HEK293 (cell line): ENCODE measurements at regions not wholly inside any gene's neighbourhood (a gene's known extent, or its start where the extent isn't known, plus 50 kb on each side); places are given as distances from the start of the nearest gene placed in this dataset.

Experiments used
- CTCF ChIA-PET: fragments of 350-600 bp; formaldehyde crosslinking; extraction: SDS; loops from one replicate; lab custom pipeline; 2021; ENCODE audit warnings: antibody characterized with exemption; lab: Yijun Ruan, JAX
- POLR2A ChIA-PET: fragments of 300-600 bp; formaldehyde crosslinking; extraction: SDS; loops from one replicate; lab custom pipeline; 2020; ENCODE audit warnings: antibody characterized with exemption, inconsistent platforms; lab: Yijun Ruan, JAX
- H3K27ac ChIP-seq: fragments of 200-500 bp; sonication (Bioruptor generic); 2 replicates; pipeline ENCODE4 v1.5.1; 2014; ENCODE audit warnings: low read depth, low read length, control low read depth, inconsistent platforms; ENCODE audit errors: extremely low read depth
- H3K36me3 ChIP-seq, 2 experiments: fragments of 200-500 bp in 1 of 2; sonication (Bioruptor generic) in 1 of 2; 1 replicate in 1 of 2; 2 replicates in 1 of 2; pipeline ENCODE4 v1.5.1; 2014 to 2017; ENCODE audit warnings: inconsistent platforms in 2 of 2, low read length in 2 of 2; ENCODE audit not compliant: control insufficient read depth in 2 of 2, insufficient read depth in 1 of 2
- H3K4me1 ChIP-seq: fragments of 200-500 bp; sonication (Bioruptor generic); 2 replicates; pipeline ENCODE4 v1.5.1; 2014; ENCODE audit warnings: mild to moderate bottlenecking, low read length, inconsistent platforms; ENCODE audit not compliant: control insufficient read depth, insufficient read depth
- H3K4me3 ChIP-seq: 2 replicates; pipeline ENCODE4 v1.5.1; 2011; ENCODE audit warnings: low read depth, mild to moderate bottlenecking, control low read depth, low read length, moderate library complexity
- H3K9me3 ChIP-seq: fragments of 200-500 bp; sonication (Bioruptor generic); 2 replicates; pipeline ENCODE4 v1.5.1; 2014; ENCODE audit warnings: low read depth, low read length, inconsistent platforms; ENCODE audit not compliant: control insufficient read depth, insufficient read depth
- INSM2 ChIP-seq: fragments of 450-650 bp; formaldehyde crosslinking; IDR thresholded peaks from 2 replicates; pipeline ENCODE4 v1.5.1; 2016; ENCODE audit warnings: missing biosample characterization, missing genetic modification characterization
- KLF9 ChIP-seq: fragments of 450-650 bp; formaldehyde crosslinking; IDR thresholded peaks from 2 replicates; pipeline ENCODE4 v1.5.1; 2016; ENCODE audit warnings: missing biosample characterization, missing genetic modification characterization, low read depth
- MYNN ChIP-seq: fragments of 450-650 bp; formaldehyde crosslinking; IDR thresholded peaks from 2 replicates; pipeline ENCODE4 v1.5.1; 2016; ENCODE audit warnings: missing biosample characterization, missing genetic modification characterization, borderline replicate concordance
- PBX3 ChIP-seq: sonication (generic); formaldehyde crosslinking; IDR thresholded peaks from 2 replicates; pipeline ENCODE4 v1.8.1; 2022; ENCODE audit warnings: mild to moderate bottlenecking, moderate library complexity, missing genetic modification reagents
- ZBTB26 ChIP-seq: fragments of 450-650 bp; formaldehyde crosslinking; optimal IDR thresholded peaks from 2 replicates; pipeline ENCODE3; 2016; ENCODE audit warnings: missing biosample characterization, mild to moderate bottlenecking, missing genetic modification characterization
- ZNF155 ChIP-seq: fragments of 450-650 bp; formaldehyde crosslinking; IDR thresholded peaks from 2 replicates; pipeline ENCODE4 v1.5.1; 2016; ENCODE audit warnings: missing biosample characterization, missing genetic modification characterization
- ZNF175 ChIP-seq: fragments of 450-650 bp; formaldehyde crosslinking; IDR thresholded peaks from 2 replicates; pipeline ENCODE4 v1.5.1; 2016; ENCODE audit warnings: missing biosample characterization, missing genetic modification characterization
- ZNF239 ChIP-seq: fragments of 450-650 bp; formaldehyde crosslinking; IDR thresholded peaks from 2 replicates; pipeline ENCODE4 v1.5.1; 2016; ENCODE audit warnings: missing biosample characterization, missing genetic modification characterization
- ZNF24 ChIP-seq: fragments of 450-650 bp; formaldehyde crosslinking; IDR thresholded peaks from 2 replicates; pipeline ENCODE4 v1.5.1; 2016; ENCODE audit warnings: missing biosample characterization, missing genetic modification characterization
- ZNF354C ChIP-seq: fragments of 450-650 bp; formaldehyde crosslinking; IDR thresholded peaks from 2 replicates; pipeline ENCODE4 v1.5.1; 2016; ENCODE audit warnings: missing biosample characterization, missing genetic modification characterization, low read depth, borderline replicate concordance
- ZNF518A ChIP-seq: fragments of 450-650 bp; formaldehyde crosslinking; conservative IDR thresholded peaks from 2 replicates; pipeline ENCODE4 v1.5.1; 2016; ENCODE audit warnings: low read depth, missing biosample characterization, missing genetic modification characterization
- ZNF549 ChIP-seq: fragments of 450-650 bp; IDR thresholded peaks from 2 replicates; pipeline ENCODE4 v1.5.1; 2018; ENCODE audit warnings: missing biosample characterization, missing genetic modification characterization, mild to moderate bottlenecking, inconsistent platforms, moderate library complexity
- ZNF558 ChIP-seq: fragments of 450-650 bp; formaldehyde crosslinking; IDR thresholded peaks from 2 replicates; pipeline ENCODE4 v1.5.1; 2016; ENCODE audit warnings: missing biosample characterization, missing genetic modification characterization
- ZNF624 ChIP-seq: fragments of 450-650 bp; formaldehyde crosslinking; IDR thresholded peaks from 2 replicates; pipeline ENCODE4 v1.5.1; 2017; ENCODE audit warnings: missing biosample characterization, missing genetic modification characterization
- ZNF747 ChIP-seq: fragments of 450-650 bp; formaldehyde crosslinking; IDR thresholded peaks from 2 replicates; pipeline ENCODE4 v1.5.1; 2016; ENCODE audit warnings: missing biosample characterization, missing genetic modification characterization
- ZNF792 ChIP-seq: fragments of 450-650 bp; formaldehyde crosslinking; IDR thresholded peaks from 2 replicates; pipeline ENCODE4 v1.5.1; 2016; ENCODE audit warnings: missing biosample characterization, missing genetic modification characterization
- TF ChIP-seq, protein P1 (sequence below): fragments of 450-650 bp; formaldehyde crosslinking; IDR thresholded peaks from 2 replicates; pipeline ENCODE4 v1.5.1; 2016; ENCODE audit warnings: missing biosample characterization, missing genetic modification characterization
- TF ChIP-seq, protein P2 (sequence below): fragments of 450-650 bp; formaldehyde crosslinking; IDR thresholded peaks from 2 replicates; pipeline ENCODE4 v1.5.1; 2017; ENCODE audit warnings: missing biosample characterization, missing genetic modification characterization
- TF ChIP-seq, protein P3 (sequence below): fragments of 450-650 bp; formaldehyde crosslinking; IDR thresholded peaks from 2 replicates; pipeline ENCODE4 v1.5.1; 2017; ENCODE audit warnings: missing biosample characterization, missing genetic modification characterization

GRCh38 chr13:60696602-60697001 lies 299.6 kb downstream of the TDRD3 start (continued):
- TF ChIP-seq, protein P1, sequence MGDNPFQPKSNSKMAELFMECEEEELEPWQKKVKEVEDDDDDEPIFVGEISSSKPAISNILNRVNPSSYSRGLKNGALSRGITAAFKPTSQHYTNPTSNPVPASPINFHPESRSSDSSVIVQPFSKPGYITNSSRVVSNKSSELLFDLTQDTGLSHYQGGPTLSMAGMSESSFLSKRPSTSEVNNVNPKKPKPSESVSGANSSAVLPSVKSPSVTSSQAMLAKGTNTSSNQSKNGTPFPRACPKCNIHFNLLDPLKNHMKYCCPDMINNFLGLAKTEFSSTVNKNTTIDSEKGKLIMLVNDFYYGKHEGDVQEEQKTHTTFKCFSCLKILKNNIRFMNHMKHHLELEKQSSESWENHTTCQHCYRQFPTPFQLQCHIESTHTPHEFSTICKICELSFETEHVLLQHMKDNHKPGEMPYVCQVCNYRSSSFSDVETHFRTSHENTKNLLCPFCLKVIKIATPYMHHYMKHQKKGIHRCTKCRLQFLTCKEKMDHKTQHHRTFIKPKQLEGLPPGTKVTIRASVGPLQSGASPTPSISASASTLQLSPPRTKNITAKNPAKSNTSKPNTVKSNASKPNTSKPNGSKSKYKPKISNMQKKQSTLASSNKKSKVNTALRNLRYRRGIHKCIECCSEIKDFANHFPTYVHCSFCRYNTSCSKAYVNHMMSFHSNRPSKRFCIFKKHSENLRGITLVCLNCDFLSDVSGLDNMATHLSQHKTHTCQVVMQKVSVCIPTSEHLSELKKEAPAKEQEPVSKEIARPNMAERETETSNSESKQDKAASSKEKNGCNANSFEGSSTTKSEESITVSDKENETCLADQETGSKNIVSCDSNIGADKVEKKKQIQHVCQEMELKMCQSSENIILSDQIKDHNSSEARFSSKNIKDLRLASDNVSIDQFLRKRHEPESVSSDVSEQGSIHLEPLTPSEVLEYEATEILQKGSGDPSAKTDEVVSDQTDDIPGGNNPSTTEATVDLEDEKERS (tag by site-specific recombination) = no peak
- TF ChIP-seq ZNF24 (tag by site-specific recombination) = no peak
- TF ChIP-seq ZNF624 (tag by site-specific recombination) = no peak
- no peak for TF ChIP-seq ZNF549 (tag by site-specific recombination)
- no peak for TF ChIP-seq ZNF792 (tag by site-specific recombination)
- TF ChIP-seq, all 188 proteins: peak for 0

DNA sequence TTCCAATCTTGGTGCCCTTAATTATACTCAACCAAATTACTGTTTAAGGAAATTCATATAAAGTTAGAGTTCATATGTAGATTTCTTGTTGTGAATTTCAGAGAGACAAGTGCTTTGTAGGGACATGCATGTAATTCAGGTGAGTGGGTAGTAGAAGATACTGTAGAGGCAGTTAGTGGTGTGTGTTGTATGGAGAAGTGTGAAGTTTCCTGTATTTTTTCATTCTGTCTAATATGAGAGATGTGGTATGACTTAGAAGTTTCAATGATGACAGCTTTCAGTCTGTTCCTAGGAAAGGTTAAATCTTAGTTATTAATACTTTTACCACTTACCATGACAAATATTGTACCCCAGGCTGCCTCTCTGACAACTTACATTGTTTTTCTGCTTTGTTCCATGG lies 294.2 kb downstream of the TDRD3 start:
- Histone ChIP-seq H3K36me3 (no peaks in the 10 kb centered on the region), H3K27ac (no peak overlapping the region)
- TF ChIP-seq MYNN = no peak
- no peak for TF ChIP-seq ZNF155 (tag by site-specific recombination)
- TF ChIP-seq, protein P2, sequence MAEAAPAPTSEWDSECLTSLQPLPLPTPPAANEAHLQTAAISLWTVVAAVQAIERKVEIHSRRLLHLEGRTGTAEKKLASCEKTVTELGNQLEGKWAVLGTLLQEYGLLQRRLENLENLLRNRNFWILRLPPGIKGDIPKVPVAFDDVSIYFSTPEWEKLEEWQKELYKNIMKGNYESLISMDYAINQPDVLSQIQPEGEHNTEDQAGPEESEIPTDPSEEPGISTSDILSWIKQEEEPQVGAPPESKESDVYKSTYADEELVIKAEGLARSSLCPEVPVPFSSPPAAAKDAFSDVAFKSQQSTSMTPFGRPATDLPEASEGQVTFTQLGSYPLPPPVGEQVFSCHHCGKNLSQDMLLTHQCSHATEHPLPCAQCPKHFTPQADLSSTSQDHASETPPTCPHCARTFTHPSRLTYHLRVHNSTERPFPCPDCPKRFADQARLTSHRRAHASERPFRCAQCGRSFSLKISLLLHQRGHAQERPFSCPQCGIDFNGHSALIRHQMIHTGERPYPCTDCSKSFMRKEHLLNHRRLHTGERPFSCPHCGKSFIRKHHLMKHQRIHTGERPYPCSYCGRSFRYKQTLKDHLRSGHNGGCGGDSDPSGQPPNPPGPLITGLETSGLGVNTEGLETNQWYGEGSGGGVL (tag by site-specific recombination) = no peak
- TF ChIP-seq KLF9 (tag by site-specific recombination) = no peak
- no peak for TF ChIP-seq ZNF518A (tag by site-specific recombination)
- no peak for TF ChIP-seq ZNF558 (tag by site-specific recombination)
- no peak for TF ChIP-seq ZBTB26
- no peak for TF ChIP-seq ZNF175 (tag by site-specific recombination)
- no peak for TF ChIP-seq PBX3
- TF ChIP-seq, protein P3, sequence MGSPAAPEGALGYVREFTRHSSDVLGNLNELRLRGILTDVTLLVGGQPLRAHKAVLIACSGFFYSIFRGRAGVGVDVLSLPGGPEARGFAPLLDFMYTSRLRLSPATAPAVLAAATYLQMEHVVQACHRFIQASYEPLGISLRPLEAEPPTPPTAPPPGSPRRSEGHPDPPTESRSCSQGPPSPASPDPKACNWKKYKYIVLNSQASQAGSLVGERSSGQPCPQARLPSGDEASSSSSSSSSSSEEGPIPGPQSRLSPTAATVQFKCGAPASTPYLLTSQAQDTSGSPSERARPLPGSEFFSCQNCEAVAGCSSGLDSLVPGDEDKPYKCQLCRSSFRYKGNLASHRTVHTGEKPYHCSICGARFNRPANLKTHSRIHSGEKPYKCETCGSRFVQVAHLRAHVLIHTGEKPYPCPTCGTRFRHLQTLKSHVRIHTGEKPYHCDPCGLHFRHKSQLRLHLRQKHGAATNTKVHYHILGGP = no peak
- TF ChIP-seq ZNF747 (tag by site-specific recombination) = no peak
- TF ChIP-seq ZNF354C (tag by site-specific recombination) = no peak
- no peak for TF ChIP-seq ZNF239 (tag by site-specific recombination)
- TF ChIP-seq INSM2 = no peak
- TF ChIP-seq, all 188 proteins: peak for 0
- Histone ChIP-seq H3K9me3 (no peaks in the 10 kb centered on the region), H3K4me1 (no peaks in the 10 kb centered on the region), H3K4me3 (no peak overlapping the region)
- ChIA-PET POLR2A (no interaction called here), CTCF (no interaction called here)
